ENCODE measurements at regions not wholly inside any gene's neighbourhood (a gene's known extent, or its start where the extent isn't known, plus 50 kb on each side); places are given as distances from the start of the nearest gene placed in this dataset.

GRCh38 chrY:17238406-17238805 is 641.6 kb downstream of the CDY2B start:
- no peak for DNase-seq (ENCODE audit: extremely low read depth, low read depth)

DNA sequence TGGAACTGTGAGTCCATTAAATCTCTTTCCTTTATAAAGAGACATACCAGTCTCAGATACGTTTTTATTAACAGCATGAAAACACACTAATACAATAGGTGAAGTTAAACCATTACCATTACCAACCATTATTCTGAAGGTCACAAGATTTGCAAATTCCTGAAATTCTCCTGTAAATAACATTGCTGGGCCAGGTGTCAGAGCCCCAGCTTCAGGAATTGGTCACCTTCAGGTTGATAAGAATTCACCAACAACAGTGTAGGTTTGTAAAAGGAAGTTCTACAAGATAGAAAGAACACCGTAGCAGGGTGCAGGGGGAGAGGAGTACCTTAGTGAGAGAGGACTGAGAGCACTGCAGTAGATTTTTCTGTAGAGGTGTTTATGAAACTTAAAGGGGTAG is 644.3 kb downstream of the CDY2B start:
- DNase-seq (ENCODE audit: extremely low read depth, low read depth), result no peak

DNA sequence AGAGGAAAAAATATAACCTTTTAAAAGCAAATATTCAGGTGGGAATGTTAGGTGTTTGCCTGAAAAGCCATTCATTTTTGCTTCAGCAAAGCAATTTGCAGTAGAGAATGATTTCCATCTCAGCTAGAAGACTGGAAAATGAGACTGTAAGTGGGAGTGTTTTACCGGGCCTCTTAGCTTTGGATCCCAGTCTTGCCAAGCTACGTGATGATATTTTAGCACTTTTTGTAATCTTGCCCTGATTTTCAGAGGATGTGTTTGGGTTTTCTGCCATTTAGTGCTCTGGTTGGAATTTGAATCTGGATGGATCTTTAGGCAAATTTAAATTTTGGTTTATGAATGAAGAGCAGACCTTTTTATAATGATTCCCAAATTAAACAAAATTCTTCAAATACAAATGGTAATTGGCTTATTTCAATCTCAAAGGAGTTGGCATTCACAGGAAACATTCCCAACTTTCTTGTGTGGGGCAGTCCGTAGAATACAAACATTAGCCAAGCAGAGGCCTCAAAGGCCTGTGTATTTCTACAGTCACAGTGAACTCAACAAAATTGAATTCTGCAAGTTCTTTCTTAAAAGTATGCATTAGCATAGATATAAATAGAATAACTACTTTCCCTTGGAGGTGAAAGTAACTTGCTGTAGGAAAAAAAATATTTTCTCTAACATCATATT is 646.4 kb downstream of the CDY2B start:
- DNase-seq (ENCODE audit: extremely low read depth, low read depth), result no peak

GRCh38 chrY:17231994-17232393 is 648.0 kb downstream of the CDY2B start:
- no peak for DNase-seq (ENCODE audit: extremely low read depth, low read depth)

DNA sequence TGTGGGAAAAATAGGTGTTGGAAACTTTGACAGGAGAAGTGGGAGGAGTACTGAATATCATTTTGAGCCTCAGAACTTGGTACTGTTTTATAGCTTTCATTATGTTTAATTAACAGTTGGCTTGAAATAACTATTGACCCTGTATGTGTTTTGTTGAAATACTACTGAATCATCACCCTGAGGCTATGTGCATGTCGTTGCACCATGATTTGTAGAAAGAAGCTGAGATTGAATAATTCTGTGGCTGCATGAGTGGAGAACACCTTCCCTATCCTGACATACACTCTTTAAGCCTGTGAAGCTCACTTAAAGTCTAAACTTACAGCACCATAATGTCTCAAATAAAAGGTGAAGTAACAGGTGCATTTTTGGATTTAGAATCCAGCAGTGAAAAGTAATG is 656.5 kb downstream of the CDY2B start:
- DNase-seq (ENCODE audit: extremely low read depth, low read depth), result no peak

- DNase-seq (ENCODE audit: extremely low read depth, low read depth), result no peak
Observed at GRCh38 chrY:17202395-17202794, 677.6 kb downstream of the CDY2B start.

DNA sequence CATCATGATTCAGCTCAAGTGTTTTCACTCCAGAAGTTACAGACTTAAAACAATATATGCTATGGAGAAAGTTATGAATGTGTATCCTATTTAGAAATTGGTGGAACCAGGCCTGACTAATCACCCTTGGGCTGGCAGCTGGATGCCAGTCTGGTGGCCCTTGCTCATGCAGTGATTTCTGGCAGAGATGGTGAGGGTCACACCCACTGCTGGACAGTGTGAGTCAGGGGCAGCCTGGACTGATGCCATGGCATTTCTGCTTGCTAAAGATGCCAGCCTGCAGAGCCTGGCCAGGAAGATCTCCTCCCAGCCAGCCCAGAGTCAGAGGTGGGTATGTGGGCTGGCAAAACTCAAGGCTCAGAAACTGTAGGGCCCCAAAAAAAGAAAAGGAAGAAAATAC is 695.7 kb downstream of the CDY2B start:
- DNase-seq (ENCODE audit: extremely low read depth, low read depth), result no peak

GRCh38 chrY:17166881-17167280 is 713.1 kb downstream of the CDY2B start:
- DNase-seq (ENCODE audit: extremely low read depth, low read depth), result no peak

GRCh38 chrY:17122166-17122565 is 757.9 kb downstream of the CDY2B start:
- no peak for DNase-seq (ENCODE audit: extremely low read depth, low read depth)

DNA sequence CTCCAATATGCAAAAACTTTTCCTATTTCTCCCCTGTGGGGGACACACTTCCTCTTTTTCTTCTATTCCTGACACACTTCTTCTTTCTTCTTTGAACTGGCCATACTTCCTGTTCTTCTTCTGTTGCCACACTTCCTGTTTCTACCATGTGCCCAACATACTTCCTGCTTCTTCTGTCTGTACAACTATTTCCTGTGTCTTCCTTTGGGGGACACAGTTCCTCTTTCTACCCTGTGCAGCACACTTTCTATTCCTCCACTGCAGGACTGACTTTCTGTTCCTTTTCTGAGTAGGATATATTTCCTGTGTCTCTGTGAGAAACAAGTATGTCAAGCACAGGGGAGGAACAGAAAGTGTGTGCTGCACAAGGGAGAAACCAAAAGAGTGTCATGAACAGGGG is 794.7 kb downstream of the CDY2B start:
- no peak for DNase-seq (ENCODE audit: extremely low read depth, low read depth)

DNA sequence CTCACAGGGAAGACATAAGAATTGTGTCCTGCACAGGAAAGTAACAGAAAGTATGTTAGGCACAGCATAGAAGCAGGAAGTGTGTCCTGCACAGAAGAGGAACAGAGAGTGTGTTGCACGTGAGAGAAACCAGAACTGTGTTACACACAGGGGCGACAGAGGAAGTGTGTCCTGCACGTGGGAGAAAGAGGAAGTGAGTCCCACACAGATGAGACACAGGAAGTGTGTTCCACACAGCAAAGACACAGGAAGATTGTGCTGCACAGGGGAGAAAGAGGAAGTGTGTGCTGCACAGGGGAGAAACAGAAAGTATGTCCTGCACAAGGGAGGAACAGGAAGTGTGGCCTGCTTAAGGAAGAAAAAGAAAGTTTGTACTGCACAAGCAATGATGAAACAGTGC is 800.1 kb downstream of the CDY2B start:
- no peak for DNase-seq (ENCODE audit: extremely low read depth, low read depth)

GRCh38 chrY:17067307-17067706 is 812.7 kb downstream of the CDY2B start:
- no peak for DNase-seq (ENCODE audit: extremely low read depth, low read depth)

DNA sequence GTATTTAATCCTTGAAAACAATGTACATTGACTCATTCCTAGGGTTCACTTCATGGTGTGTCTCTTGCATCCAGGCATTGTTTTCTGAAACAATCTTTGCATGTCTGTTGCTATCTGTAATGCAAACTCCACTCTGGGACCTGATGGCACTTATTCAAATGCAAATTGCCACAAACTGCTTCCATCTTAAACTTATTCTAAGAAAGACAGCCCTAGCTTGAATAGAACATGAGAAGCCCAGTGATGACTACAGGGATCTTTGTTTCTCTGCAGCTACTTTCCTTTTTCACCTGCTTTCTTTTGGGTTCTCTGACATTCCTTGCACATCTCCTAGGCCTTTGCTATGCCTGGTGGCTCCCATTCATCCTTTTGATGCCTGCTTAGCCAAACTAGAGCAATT is 827.0 kb downstream of the CDY2B start:
- DNase-seq (ENCODE audit: extremely low read depth, low read depth), result no peak

GRCh38 chrY:17050374-17050773 is 829.6 kb downstream of the CDY2B start:
- DNase-seq (ENCODE audit: extremely low read depth, low read depth), result no peak

GRCh38 chrY:17045124-17045523 is 834.9 kb downstream of the CDY2B start:
- DNase-seq (ENCODE audit: extremely low read depth, low read depth), result no peak

- no peak for DNase-seq (ENCODE audit: extremely low read depth, low read depth)
Observed at GRCh38 chrY:17044723-17045122, 835.3 kb downstream of the CDY2B start.

- DNase-seq (ENCODE audit: extremely low read depth, low read depth), result peak; percentile 2
Observed at GRCh38 chrY:17044272-17044671, 835.7 kb downstream of the CDY2B start.

DNA sequence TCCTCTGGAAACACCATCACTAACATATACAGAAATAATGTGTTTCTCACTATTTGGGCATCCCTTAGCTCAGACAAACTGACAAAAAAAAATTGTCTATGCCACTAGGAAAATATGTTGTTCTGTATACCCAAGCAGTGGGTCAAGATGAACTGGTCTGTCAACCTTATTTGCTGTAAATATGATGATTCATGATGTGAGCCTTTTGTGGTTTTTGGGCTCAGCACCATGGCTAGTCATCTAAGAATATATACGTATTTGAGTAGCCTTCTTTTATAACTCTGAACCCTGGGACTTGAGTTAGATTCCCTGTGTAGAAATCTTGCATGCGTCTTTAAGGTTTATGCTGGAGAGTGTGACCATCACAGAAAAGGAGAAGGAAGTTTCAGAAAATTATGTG is 841.6 kb downstream of the CDY2B start:
- DNase-seq (ENCODE audit: extremely low read depth, low read depth), result no peak

GRCh38 chrY:17018126-17018525 is 861.9 kb downstream of the CDY2B start:
- DNase-seq (ENCODE audit: extremely low read depth, low read depth), result no peak

GRCh38 chrY:16993551-16993950 is 886.5 kb downstream of the CDY2B start:
- no peak for DNase-seq (ENCODE audit: extremely low read depth, low read depth)

DNA sequence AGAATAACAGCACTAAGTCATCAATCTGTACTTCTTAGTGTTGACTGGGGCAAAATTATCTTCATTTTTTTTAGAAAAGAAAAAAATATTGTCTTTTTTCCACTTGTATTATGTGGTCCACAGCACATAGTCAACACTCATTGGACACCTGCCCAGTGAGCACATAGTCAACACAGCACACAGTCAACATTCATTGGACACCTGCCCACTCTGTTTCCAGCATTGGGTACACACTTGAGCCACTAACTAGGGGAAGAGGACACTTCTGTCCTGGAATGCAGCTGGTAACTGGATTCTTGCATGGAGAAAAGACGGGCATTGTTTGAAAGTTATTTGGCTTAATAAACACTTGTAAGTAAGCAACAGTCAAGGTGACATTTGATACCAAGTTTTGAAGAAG is 898.2 kb downstream of the CDY2B start:
- no peak for DNase-seq (ENCODE audit: extremely low read depth, low read depth)

DNA sequence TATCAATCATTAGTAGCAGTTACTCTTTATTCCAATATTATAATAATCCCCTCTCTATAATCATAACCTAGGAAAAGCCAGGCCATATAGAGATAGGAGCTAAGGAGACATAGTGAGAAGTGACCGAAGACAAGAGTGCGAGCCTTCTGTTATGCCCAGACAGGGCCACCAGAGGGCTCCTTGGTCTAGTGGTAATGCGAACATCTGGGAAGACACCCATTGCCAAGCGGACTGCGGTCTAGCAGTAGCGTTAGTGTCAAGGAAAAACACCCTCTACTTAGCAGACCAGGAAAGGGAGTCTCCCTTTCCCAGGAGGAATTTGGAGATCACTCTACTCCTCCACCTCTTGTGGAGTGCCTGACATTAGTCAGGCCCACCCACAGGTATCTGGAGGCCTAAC is 920.9 kb downstream of the CDY2B start:
- no peak for DNase-seq (ENCODE audit: extremely low read depth, low read depth)

DNA sequence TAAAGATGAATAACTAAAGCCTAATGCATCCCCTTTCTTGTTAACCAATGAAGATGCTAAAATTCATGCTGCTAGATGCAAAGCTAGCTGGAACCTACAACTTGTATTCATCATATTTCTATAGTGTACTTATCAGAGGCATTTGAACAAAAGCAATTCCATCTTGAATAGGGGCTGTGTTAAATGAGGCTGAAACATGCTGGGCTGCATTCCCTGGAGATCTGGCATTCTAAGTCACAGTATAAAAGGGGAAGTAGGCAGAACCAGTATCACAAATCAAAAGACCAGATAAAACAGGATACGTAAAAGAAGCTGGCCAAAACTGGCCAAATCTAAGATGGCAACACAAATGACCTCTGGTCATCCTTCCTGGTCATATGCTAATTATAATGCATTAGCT is 932.8 kb downstream of the CDY2B start:
- no peak for DNase-seq (ENCODE audit: extremely low read depth, low read depth)

Measured in NCI-H460 (cell line).